Keratinocyte (primary cell): ENCODE measurements at regions not wholly inside any gene's neighbourhood (a gene's known extent, or its start where the extent isn't known, plus 50 kb on each side); places are given as distances from the start of the nearest gene placed in this dataset.
"Not testable (repeated sequence)": the region's sequence is repeated elsewhere in the genome, so short reads cannot be mapped to it uniquely, and the experiment has no call there.

Experiments
- CTCF ChIP-seq, 3 experiments: IDR thresholded peaks in 1 of 3; conservative IDR thresholded peaks in 1 of 3; optimal IDR thresholded peaks in 1 of 3; 2 replicates in 2 of 3; 3 replicates in 1 of 3; pipeline versions ENCODE3 to v1.5.1; 2011; ENCODE audit warnings: low read length in 3 of 3, mild to moderate bottlenecking in 3 of 3, moderate library complexity in 2 of 3, control low read depth in 1 of 3, inconsistent platforms in 1 of 3; ENCODE audit not compliant: insufficient read depth in 2 of 3; ENCODE audit errors: extremely low read depth in 1 of 3
- EZH2 ChIP-seq: IDR thresholded peaks from one replicate; pipeline ENCODE4 v1.6.1; 2012; ENCODE audit warnings: inconsistent platforms, mild to moderate bottlenecking, low read length, moderate library complexity

GRCh38 chr2:868857-869256, 81.8 kb upstream of the SNTG2 start:
- not testable (repeated sequence) for TF ChIP-seq CTCF (optimal IDR thresholded peaks at IDR 0.05 in 1 of 3, IDR thresholded peaks at IDR 0.05 in 1 of 3, conservative IDR thresholded peaks at IDR 0.05 in 1 of 3; ENCODE audit: extremely low read depth in 1 of 3, insufficient read depth in 2 of 3, low read length in 3 of 3); EZH2
